HUES48 (cell line): ENCODE measurements at regions not wholly inside any gene's neighbourhood (a gene's known extent, or its start where the extent isn't known, plus 50 kb on each side); places are given as distances from the start of the nearest gene placed in this dataset.

ENCODE experiments used
- H3K27ac ChIP-seq: one replicate; pipeline ENCODE4 v1.7.0; 2013; ENCODE audit warnings: low read depth, low read length, inconsistent platforms
- H3K27me3 ChIP-seq: 2 replicates; pipeline ENCODE4 v1.6.1; 2013; ENCODE audit warnings: mild to moderate bottlenecking, low read length; ENCODE audit not compliant: control insufficient read depth, insufficient read depth
- H3K36me3 ChIP-seq: 2 replicates; pipeline ENCODE4 v1.6.1; 2013; ENCODE audit warnings: low read length; ENCODE audit not compliant: control insufficient read depth, insufficient read depth
- H3K4me1 ChIP-seq: 2 replicates; pipeline ENCODE4 v1.6.1; 2013; ENCODE audit warnings: mild to moderate bottlenecking, low read length; ENCODE audit not compliant: control insufficient read depth, insufficient read depth
- H3K4me3 ChIP-seq: 2 replicates; pipeline ENCODE4 v1.5.1; 2013; ENCODE audit warnings: mild to moderate bottlenecking, low read depth, low read length
- H3K9ac ChIP-seq: 2 replicates; pipeline ENCODE4 v1.6.1; 2013; ENCODE audit warnings: mild to moderate bottlenecking, low read depth, low read length, moderate library complexity
- H3K9me3 ChIP-seq: 2 replicates; pipeline ENCODE4 v1.6.1; 2013; ENCODE audit warnings: low read length; ENCODE audit not compliant: control insufficient read depth, insufficient read depth

DNA sequence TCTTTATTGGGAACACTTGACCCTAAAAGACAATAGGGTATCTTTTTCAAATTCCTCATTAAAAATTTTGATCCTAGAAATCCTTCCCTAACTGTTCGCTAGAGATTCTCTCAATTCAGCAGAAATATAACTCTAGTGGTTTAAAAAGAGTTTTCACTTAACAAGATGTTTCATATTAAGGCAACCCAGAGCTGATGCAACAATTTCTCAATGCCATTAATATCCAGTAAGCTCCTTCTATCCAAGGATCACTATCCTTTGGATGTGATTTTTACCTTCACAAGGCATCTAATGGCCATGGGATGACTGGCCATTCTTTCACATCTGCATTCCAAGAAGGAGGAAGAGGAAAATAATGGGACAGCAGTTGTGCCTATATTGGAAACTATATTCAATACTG, 183.4 kb downstream of the ANKRD50 start:
- no peaks in the 10 kb centered on the region for H3K27me3 ChIP-seq
- no peak overlapping the region for H3K4me3 ChIP-seq
- no peaks in the 10 kb centered on the region for H3K9me3 ChIP-seq
- H3K9ac ChIP-seq, result no peak overlapping the region
- no peak overlapping the region for H3K27ac ChIP-seq
- H3K36me3 ChIP-seq, result no peaks in the 10 kb centered on the region
- peaks cover 3% of the 10 kb centered on the region; the same call in 1 of the 2 replicates for H3K4me1 ChIP-seq

DNA sequence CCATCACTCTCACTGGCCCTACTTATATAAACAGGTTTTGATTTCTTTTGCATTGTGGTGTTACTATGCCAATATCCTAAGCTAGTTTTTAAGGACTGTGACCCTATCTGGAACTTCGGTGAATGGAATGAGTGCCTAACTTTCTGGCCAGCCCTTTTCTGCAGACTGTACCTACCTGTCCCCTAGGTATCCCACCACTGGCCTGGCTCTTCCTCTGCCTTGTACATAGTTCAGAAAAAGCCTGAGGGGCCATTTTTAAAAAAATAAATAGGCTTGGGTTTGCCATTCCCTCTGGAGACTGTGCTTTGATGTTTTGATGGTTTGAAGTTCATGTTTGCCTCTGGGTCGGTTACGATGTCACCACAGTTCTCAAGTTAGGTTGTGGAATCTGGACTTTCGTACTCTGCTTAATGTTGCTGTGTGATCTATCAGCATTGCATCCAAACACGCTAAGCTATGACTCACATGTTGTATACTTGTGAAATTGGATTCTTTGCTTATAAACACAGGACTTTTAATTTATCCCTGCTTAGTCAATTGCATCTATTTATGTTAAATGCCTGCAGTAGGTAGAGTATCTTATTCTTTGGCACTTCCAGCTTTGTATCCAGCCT, 182.0 kb downstream of the ANKRD50 start:
- no peaks in the 10 kb centered on the region for H3K27me3 ChIP-seq
- H3K4me1 ChIP-seq, result peaks cover 3% of the 10 kb centered on the region; the same call in 1 of the 2 replicates
- H3K9ac ChIP-seq, result no peak overlapping the region
- no peak overlapping the region for H3K27ac ChIP-seq
- H3K4me3 ChIP-seq, result no peak overlapping the region
- no peaks in the 10 kb centered on the region for H3K9me3 ChIP-seq
- H3K36me3 ChIP-seq, result no peaks in the 10 kb centered on the region

- H3K4me1 ChIP-seq, result no peaks in the 10 kb centered on the region
- H3K27me3 ChIP-seq, result no peaks in the 10 kb centered on the region
- H3K4me3 ChIP-seq, result no peak overlapping the region
- no peaks in the 10 kb centered on the region for H3K9me3 ChIP-seq
- H3K27ac ChIP-seq, result no peak overlapping the region
- no peak overlapping the region for H3K9ac ChIP-seq
- no peaks in the 10 kb centered on the region for H3K36me3 ChIP-seq
These were observed 178.4 kb downstream of the ANKRD50 start for GRCh38 chr4:124534131-124534530.

DNA sequence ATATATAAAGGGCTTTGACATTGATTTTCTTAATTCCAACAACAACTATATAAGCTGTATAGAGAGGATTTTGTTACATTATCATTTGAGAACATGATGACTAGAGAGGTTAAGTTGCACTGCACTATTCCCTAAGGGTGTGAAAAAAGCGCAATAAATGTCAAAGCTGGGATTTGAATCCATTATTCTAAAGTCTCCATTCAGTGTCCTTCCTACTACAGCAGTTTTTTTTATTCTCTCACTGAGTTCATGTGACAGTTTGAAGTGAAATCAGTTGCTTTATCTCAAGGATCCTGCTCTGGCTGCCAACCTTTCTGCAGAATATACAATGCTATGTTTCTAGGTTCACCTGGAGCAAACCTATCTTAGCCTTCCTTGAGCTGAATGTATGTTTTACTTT, 177.5 kb downstream of the ANKRD50 start:
- no peak overlapping the region for H3K27ac ChIP-seq

GRCh38 chr4:124536946-124537345, 175.6 kb downstream of the ANKRD50 start:
- no peaks in the 10 kb centered on the region for H3K36me3 ChIP-seq

More for the DNA sequence above, 177.5 kb downstream of the ANKRD50 start:
- no peaks in the 10 kb centered on the region for H3K4me1 ChIP-seq
- no peak overlapping the region for H3K9ac ChIP-seq
- H3K4me3 ChIP-seq, result no peak overlapping the region
- H3K36me3 ChIP-seq, result no peaks in the 10 kb centered on the region
- H3K27me3 ChIP-seq, result no peaks in the 10 kb centered on the region
- no peaks in the 10 kb centered on the region for H3K9me3 ChIP-seq

DNA sequence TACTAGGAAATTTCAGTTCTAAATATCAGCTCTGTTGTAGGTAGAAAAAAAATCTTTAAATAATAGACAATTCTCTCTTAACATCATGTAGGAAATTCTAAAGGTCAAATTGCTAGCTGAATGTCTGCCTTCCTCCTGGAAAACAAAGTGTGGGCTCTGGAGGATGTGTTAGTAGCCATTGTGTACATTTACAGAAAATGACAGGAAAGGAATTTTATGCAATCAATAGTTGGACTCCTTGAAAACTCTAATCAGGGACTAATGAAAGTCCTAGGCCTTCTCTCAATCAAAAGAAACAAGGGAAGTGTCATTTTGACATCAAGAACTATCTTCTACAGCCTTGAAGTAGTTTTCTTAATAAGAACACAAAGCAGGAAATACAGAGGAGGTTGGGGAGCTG, 174.6 kb downstream of the ANKRD50 start:
- no peaks in the 10 kb centered on the region for H3K4me1 ChIP-seq
- no peak overlapping the region for H3K27ac ChIP-seq

More at GRCh38 chr4:124536946-124537345, 175.6 kb downstream of the ANKRD50 start:
- H3K27me3 ChIP-seq, result no peaks in the 10 kb centered on the region
- H3K27ac ChIP-seq, result no peak overlapping the region
- no peaks in the 10 kb centered on the region for H3K4me1 ChIP-seq
- no peaks in the 10 kb centered on the region for H3K9me3 ChIP-seq
- H3K4me3 ChIP-seq, result no peak overlapping the region
- H3K9ac ChIP-seq, result no peak overlapping the region

GRCh38 chr4:124540014-124540413, 172.5 kb downstream of the ANKRD50 start:
- Histone ChIP-seq H3K4me1 (no peaks in the 10 kb centered on the region), H3K27ac (no peak overlapping the region), H3K9me3 (no peaks in the 10 kb centered on the region), H3K4me3 (no peak overlapping the region), H3K36me3 (no peaks in the 10 kb centered on the region), H3K9ac (no peak overlapping the region), H3K27me3 (no peaks in the 10 kb centered on the region)

More for the DNA sequence above, 174.6 kb downstream of the ANKRD50 start:
- no peaks in the 10 kb centered on the region for H3K27me3 ChIP-seq
- H3K36me3 ChIP-seq, result no peaks in the 10 kb centered on the region
- no peak overlapping the region for H3K9ac ChIP-seq
- no peak overlapping the region for H3K4me3 ChIP-seq
- H3K9me3 ChIP-seq, result no peaks in the 10 kb centered on the region

- no peak overlapping the region for H3K9ac ChIP-seq
- H3K27ac ChIP-seq, result no peak overlapping the region
- no peak overlapping the region for H3K4me3 ChIP-seq
- H3K9me3 ChIP-seq, result no peaks in the 10 kb centered on the region
- H3K4me1 ChIP-seq, result no peaks in the 10 kb centered on the region
- H3K27me3 ChIP-seq, result no peaks in the 10 kb centered on the region
- no peaks in the 10 kb centered on the region for H3K36me3 ChIP-seq
These were observed 170.7 kb downstream of the ANKRD50 start for GRCh38 chr4:124541652-124542420.

- Histone ChIP-seq H3K27me3 (no peaks in the 10 kb centered on the region), H3K36me3 (no peaks in the 10 kb centered on the region), H3K4me3 (no peak overlapping the region)
These were observed 156.6 kb downstream of the ANKRD50 start for GRCh38 chr4:124555959-124556358.

GRCh38 chr4:124564121-124564520, 148.4 kb downstream of the ANKRD50 start:
- no peak overlapping the region for H3K27ac ChIP-seq

More at GRCh38 chr4:124555959-124556358, 156.6 kb downstream of the ANKRD50 start:
- H3K9ac ChIP-seq, result no peak overlapping the region
- H3K27ac ChIP-seq, result no peak overlapping the region
- H3K9me3 ChIP-seq, result peaks cover 8% of the 10 kb centered on the region; the same call in 1 of the 2 replicates
- no peaks in the 10 kb centered on the region for H3K4me1 ChIP-seq

GRCh38 chr4:124565371-124565770, 147.2 kb downstream of the ANKRD50 start:
- H3K9ac ChIP-seq, result no peak overlapping the region
- H3K36me3 ChIP-seq, result no peaks in the 10 kb centered on the region
- no peak overlapping the region for H3K27ac ChIP-seq
- H3K27me3 ChIP-seq, result no peaks in the 10 kb centered on the region
- H3K9me3 ChIP-seq, result peaks cover 10% of the 10 kb centered on the region; the same call in 1 of the 2 replicates
- H3K4me3 ChIP-seq, result no peak overlapping the region
- peaks cover 11% of the 10 kb centered on the region for H3K4me1 ChIP-seq

More at GRCh38 chr4:124564121-124564520, 148.4 kb downstream of the ANKRD50 start:
- H3K36me3 ChIP-seq, result no peaks in the 10 kb centered on the region
- H3K9me3 ChIP-seq, result peaks cover 10% of the 10 kb centered on the region; the same call in 1 of the 2 replicates
- H3K9ac ChIP-seq, result no peak overlapping the region
- no peaks in the 10 kb centered on the region for H3K27me3 ChIP-seq
- no peak overlapping the region for H3K4me3 ChIP-seq
- H3K4me1 ChIP-seq, result peaks cover 11% of the 10 kb centered on the region
